Natural killer cell (primary cell): ENCODE measurements at regions not wholly inside any gene's neighbourhood (a gene's known extent, or its start where the extent isn't known, plus 50 kb on each side); places are given as distances from the start of the nearest gene placed in this dataset.

ENCODE experiments used
- ATAC-seq, 3 donors: fragments of 150-1000 bp in 2 of 3; fragments of 200-7000 bp in 1 of 3; cut with Tn5 transposase; 1 replicate in 1 of 3; 2 replicates in 2 of 3; pipeline ENCODE4 v1.10.0; 2021; ENCODE audit warnings: mild to moderate bottlenecking in 2 of 3, moderate library complexity in 2 of 3
- DNase-seq, 2 donors: peaks; one replicate each; pipeline versions ENCODE4 v3.0.0 to v3.0.0-alpha.2; 2013 to 2021; ENCODE audit warnings: mixed read lengths in 1 of 2
- H3K27ac ChIP-seq: one replicate; pipeline ENCODE4 v1.5.1; 2013; ENCODE audit warnings: mild to moderate bottlenecking, low read length
- H3K27me3 ChIP-seq: one replicate; pipeline ENCODE4 v1.6.1; 2013; ENCODE audit warnings: low read length; ENCODE audit not compliant: control insufficient read depth, insufficient read depth
- H3K36me3 ChIP-seq: one replicate; pipeline ENCODE4 v1.6.1; 2013; ENCODE audit warnings: low read length; ENCODE audit not compliant: control insufficient read depth, insufficient read depth
- H3K4me1 ChIP-seq: one replicate; pipeline ENCODE4 v1.6.1; 2013; ENCODE audit warnings: low read length; ENCODE audit not compliant: control insufficient read depth, insufficient read depth
- H3K4me3 ChIP-seq: one replicate; pipeline ENCODE4 v1.5.1; 2013; ENCODE audit warnings: low read length
- H3K9me3 ChIP-seq: one replicate; pipeline ENCODE4 v1.6.1; 2013; ENCODE audit warnings: low read length; ENCODE audit not compliant: control insufficient read depth, insufficient read depth
- H3K27ac Mint-ChIP-seq, 2 donors: one replicate each; pipeline ENCODE4 v1.8.0; 2022; ENCODE audit warnings: mild to moderate bottlenecking in 2 of 2, mixed read lengths in 2 of 2, moderate library complexity in 1 of 2
- H3K27me3 Mint-ChIP-seq, 2 donors: one replicate each; pipeline ENCODE4 v1.8.0; 2022; ENCODE audit warnings: low read depth in 2 of 2, mixed read lengths in 2 of 2
- H3K36me3 Mint-ChIP-seq: one replicate; pipeline ENCODE4 v1.8.0; 2022; ENCODE audit warnings: mixed read lengths
- H3K4me1 Mint-ChIP-seq, 2 donors: one replicate each; pipeline ENCODE4 v1.8.0; 2022; ENCODE audit warnings: mixed read lengths in 2 of 2
- H3K4me3 Mint-ChIP-seq: one replicate; pipeline ENCODE4 v1.8.0; 2022; ENCODE audit warnings: mild to moderate bottlenecking, moderate library complexity, mixed read lengths
- H3K9me3 Mint-ChIP-seq, 2 donors: one replicate each; pipeline ENCODE4 v1.8.0; 2022; ENCODE audit warnings: mixed read lengths in 2 of 2
- CTCF ChIP-seq: fragments of 200-600 bp; IDR thresholded peaks from one replicate; pipeline ENCODE4 v1.8.0; 2022; ENCODE audit warnings: antibody characterized with exemption
- WGBS: methylation state at CpG from one replicate; pipeline ENCODE4 v1.1.7; 2013; ENCODE audit warnings: missing lambda C conversion rate; ENCODE audit not compliant: insufficient coverage; 5-methylcytosine and 5-hydroxymethylcytosine counted together
- intact Hi-C: fragments of 100-400 bp; cut with micrococcal nuclease; formaldehyde crosslinking; loops from one replicate; pipeline ENCODE4 v1.14.2; 2022

- H3K27ac ChIP-seq: no peak overlapping the region
- Mint-ChIP-seq H3K27ac (no peak overlapping the region), H3K36me3 (no peaks in the 10 kb centered on the region), H3K27me3 (peaks cover 3 to 19% of the 10 kb centered on the region in 2 donors), H3K9me3 (no peaks in the 10 kb centered on the region), H3K4me1 (peaks cover 0 to 4% of the 10 kb centered on the region in 2 donors), H3K4me3 (no peak overlapping the region)
- no peaks in the 10 kb centered on the region for H3K36me3 ChIP-seq
- H3K9me3 ChIP-seq: no peaks in the 10 kb centered on the region
- no peak for TF ChIP-seq CTCF
- DNase-seq: no peak
- ATAC-seq: no peak
- H3K4me3 ChIP-seq: no peak overlapping the region
- 92% methylated on average over 12 of the region's 12 CpGs for WGBS
- no peaks in the 10 kb centered on the region for H3K27me3 ChIP-seq
- no peaks in the 10 kb centered on the region for H3K4me1 ChIP-seq
- intact Hi-C loops: no loop called here
These were observed 175.0 kb downstream of the KLF13 start for GRCh38 chr15:31501536-31502157.

GRCh38 chr15:31502541-31503229, 176.1 kb downstream of the KLF13 start:
- Mint-ChIP-seq H3K36me3 (no peaks in the 10 kb centered on the region), H3K4me1 (peaks cover 0 to 4% of the 10 kb centered on the region in 2 donors), H3K4me3 (no peak overlapping the region), H3K27me3 (peaks cover 3 to 19% of the 10 kb centered on the region in 2 donors), H3K27ac (no peak overlapping the region), H3K9me3 (no peaks in the 10 kb centered on the region)
- no peak overlapping the region for H3K4me3 ChIP-seq
- H3K27me3 ChIP-seq: no peaks in the 10 kb centered on the region
- WGBS: 74% methylated on average over 13 of the region's 13 CpGs
- intact Hi-C loops: no loop called here
- H3K27ac ChIP-seq: no peak overlapping the region
- H3K36me3 ChIP-seq: no peaks in the 10 kb centered on the region
- H3K4me1 ChIP-seq: no peaks in the 10 kb centered on the region
- no peak for TF ChIP-seq CTCF
- no peaks in the 10 kb centered on the region for H3K9me3 ChIP-seq
- ATAC-seq (no peak), DNase-seq (no peak)

GRCh38 chr15:31503256-31503655, 176.6 kb downstream of the KLF13 start:
- Histone ChIP-seq H3K27me3 (no peaks in the 10 kb centered on the region), H3K36me3 (no peaks in the 10 kb centered on the region), H3K4me1 (no peaks in the 10 kb centered on the region), H3K4me3 (no peak overlapping the region), H3K27ac (no peak overlapping the region), H3K9me3 (no peaks in the 10 kb centered on the region)
- no peaks in the 10 kb centered on the region for H3K9me3 Mint-ChIP-seq
- H3K4me1 Mint-ChIP-seq: peaks cover 0 to 4% of the 10 kb centered on the region in 2 donors
- intact Hi-C loops: no loop called here
- H3K4me3 Mint-ChIP-seq: no peak overlapping the region
- peaks cover 3 to 19% of the 10 kb centered on the region in 2 donors for H3K27me3 Mint-ChIP-seq
- TF ChIP-seq CTCF: no peak
- no peak for ATAC-seq
- WGBS: 80% methylated on average over 6 of the region's 6 CpGs
- no peaks in the 10 kb centered on the region for H3K36me3 Mint-ChIP-seq
- no peak overlapping the region for H3K27ac Mint-ChIP-seq
- DNase-seq: no peak
